COR-L47 (cell line): ENCODE measurements at regions not wholly inside any gene's neighbourhood (a gene's known extent, or its start where the extent isn't known, plus 50 kb on each side); places are given as distances from the start of the nearest gene placed in this dataset.
"Not testable (repeated sequence)": the region's sequence is repeated elsewhere in the genome, so short reads cannot be mapped to it uniquely, and the experiment has no call there.

Experiments used
- DNase-seq: peaks from one replicate; lab custom pipeline; 2025; lab: John Stamatoyannopoulos, UW

- no peak for DNase-seq
These were observed 178.0 kb upstream of the AJAP1 start for GRCh38 chr1:4476394-4476793.

GRCh38 chr1:4481451-4481850 lies 173.0 kb upstream of the AJAP1 start:
- no peak for DNase-seq

GRCh38 chr1:4482526-4482925 lies 171.9 kb upstream of the AJAP1 start:
- no peak for DNase-seq

GRCh38 chr1:4483021-4483625 lies 171.3 kb upstream of the AJAP1 start:
- no peak for DNase-seq

GRCh38 chr1:4485398-4485797 lies 169.0 kb upstream of the AJAP1 start:
- peak; percentile 1 for DNase-seq

- no peak for DNase-seq
These were observed 168.5 kb upstream of the AJAP1 start for GRCh38 chr1:4485878-4486277.

- DNase-seq, result no peak
These were observed 167.8 kb upstream of the AJAP1 start for GRCh38 chr1:4486408-4487120.

GRCh38 chr1:4488018-4488417 lies 166.4 kb upstream of the AJAP1 start:
- no peak for DNase-seq

- no peak for DNase-seq
These were observed 164.9 kb upstream of the AJAP1 start for GRCh38 chr1:4489486-4489885.

- DNase-seq, result not testable (repeated sequence)
These were observed 164.4 kb upstream of the AJAP1 start for GRCh38 chr1:4489992-4490391.

GRCh38 chr1:4494027-4494426 lies 160.4 kb upstream of the AJAP1 start:
- no peak for DNase-seq

- no peak for DNase-seq
These were observed 159.9 kb upstream of the AJAP1 start for GRCh38 chr1:4494558-4494957.

- no peak for DNase-seq
These were observed 158.6 kb upstream of the AJAP1 start for GRCh38 chr1:4495809-4496208.

GRCh38 chr1:4500441-4500840 lies 154.0 kb upstream of the AJAP1 start:
- DNase-seq, result no peak

- no peak for DNase-seq
These were observed 147.8 kb upstream of the AJAP1 start for GRCh38 chr1:4506591-4506990.

GRCh38 chr1:4509206-4509605 lies 145.2 kb upstream of the AJAP1 start:
- no peak for DNase-seq

GRCh38 chr1:4510276-4510691 lies 144.1 kb upstream of the AJAP1 start:
- no peak for DNase-seq

- DNase-seq, result no peak
These were observed 143.0 kb upstream of the AJAP1 start for GRCh38 chr1:4511374-4511773.

- DNase-seq, result no peak
These were observed 141.8 kb upstream of the AJAP1 start for GRCh38 chr1:4512636-4513035.

GRCh38 chr1:4513685-4514084 lies 140.7 kb upstream of the AJAP1 start:
- no peak for DNase-seq

- DNase-seq, result no peak
These were observed 138.6 kb upstream of the AJAP1 start for GRCh38 chr1:4515727-4516289.

GRCh38 chr1:4516596-4516995 lies 137.8 kb upstream of the AJAP1 start:
- DNase-seq, result no peak

- DNase-seq, result no peak
These were observed 137.0 kb upstream of the AJAP1 start for GRCh38 chr1:4517186-4517954.
